ENCODE measurements at regions not wholly inside any gene's neighbourhood (a gene's known extent, or its start where the extent isn't known, plus 50 kb on each side); places are given as distances from the start of the nearest gene placed in this dataset.

DNA sequence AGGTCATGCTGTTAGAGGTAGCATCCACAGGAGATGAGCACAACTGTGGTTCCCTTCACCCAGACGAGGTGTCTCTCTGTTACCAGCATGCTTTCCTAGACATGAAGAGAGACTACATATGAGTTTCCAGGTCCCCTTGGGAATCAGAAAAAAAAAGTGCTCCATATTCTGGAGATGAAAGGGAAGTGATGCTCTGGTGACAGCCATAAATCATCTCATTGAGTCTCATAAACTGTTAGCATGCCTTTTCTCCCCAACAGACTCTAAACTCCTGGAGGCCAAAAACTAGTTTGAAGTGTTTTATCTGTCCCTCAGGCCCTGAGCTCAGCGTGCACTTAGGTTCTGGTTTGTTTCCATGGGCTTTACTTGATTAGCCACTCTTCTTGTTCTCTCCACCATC is 124.6 kb upstream of the CREB1 start:
- TF ChIP-seq, protein P1, sequence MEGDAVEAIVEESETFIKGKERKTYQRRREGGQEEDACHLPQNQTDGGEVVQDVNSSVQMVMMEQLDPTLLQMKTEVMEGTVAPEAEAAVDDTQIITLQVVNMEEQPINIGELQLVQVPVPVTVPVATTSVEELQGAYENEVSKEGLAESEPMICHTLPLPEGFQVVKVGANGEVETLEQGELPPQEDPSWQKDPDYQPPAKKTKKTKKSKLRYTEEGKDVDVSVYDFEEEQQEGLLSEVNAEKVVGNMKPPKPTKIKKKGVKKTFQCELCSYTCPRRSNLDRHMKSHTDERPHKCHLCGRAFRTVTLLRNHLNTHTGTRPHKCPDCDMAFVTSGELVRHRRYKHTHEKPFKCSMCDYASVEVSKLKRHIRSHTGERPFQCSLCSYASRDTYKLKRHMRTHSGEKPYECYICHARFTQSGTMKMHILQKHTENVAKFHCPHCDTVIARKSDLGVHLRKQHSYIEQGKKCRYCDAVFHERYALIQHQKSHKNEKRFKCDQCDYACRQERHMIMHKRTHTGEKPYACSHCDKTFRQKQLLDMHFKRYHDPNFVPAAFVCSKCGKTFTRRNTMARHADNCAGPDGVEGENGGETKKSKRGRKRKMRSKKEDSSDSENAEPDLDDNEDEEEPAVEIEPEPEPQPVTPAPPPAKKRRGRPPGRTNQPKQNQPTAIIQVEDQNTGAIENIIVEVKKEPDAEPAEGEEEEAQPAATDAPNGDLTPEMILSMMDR (IDR thresholded peaks at IDR 0.05) = no peak
- no peak for TF ChIP-seq POLR2A (IDR thresholded peaks at IDR 0.05)

Data from ovary (tissue), 3 donors.